HG03442 (cell line): ENCODE measurements at regions not wholly inside any gene's neighbourhood (a gene's known extent, or its start where the extent isn't known, plus 50 kb on each side); places are given as distances from the start of the nearest gene placed in this dataset.
"Not testable (repeated sequence)": the region's sequence is repeated elsewhere in the genome, so short reads cannot be mapped to it uniquely, and the experiment has no call there.

ENCODE experiments used
- ATAC-seq: cut with Tn5 transposase; IDR thresholded peaks from one replicate; pipeline ENCODE4 v1.9.1; 2021; ENCODE audit warnings: mild to moderate bottlenecking, moderate library complexity; ENCODE audit not compliant: unreplicated experiment

DNA sequence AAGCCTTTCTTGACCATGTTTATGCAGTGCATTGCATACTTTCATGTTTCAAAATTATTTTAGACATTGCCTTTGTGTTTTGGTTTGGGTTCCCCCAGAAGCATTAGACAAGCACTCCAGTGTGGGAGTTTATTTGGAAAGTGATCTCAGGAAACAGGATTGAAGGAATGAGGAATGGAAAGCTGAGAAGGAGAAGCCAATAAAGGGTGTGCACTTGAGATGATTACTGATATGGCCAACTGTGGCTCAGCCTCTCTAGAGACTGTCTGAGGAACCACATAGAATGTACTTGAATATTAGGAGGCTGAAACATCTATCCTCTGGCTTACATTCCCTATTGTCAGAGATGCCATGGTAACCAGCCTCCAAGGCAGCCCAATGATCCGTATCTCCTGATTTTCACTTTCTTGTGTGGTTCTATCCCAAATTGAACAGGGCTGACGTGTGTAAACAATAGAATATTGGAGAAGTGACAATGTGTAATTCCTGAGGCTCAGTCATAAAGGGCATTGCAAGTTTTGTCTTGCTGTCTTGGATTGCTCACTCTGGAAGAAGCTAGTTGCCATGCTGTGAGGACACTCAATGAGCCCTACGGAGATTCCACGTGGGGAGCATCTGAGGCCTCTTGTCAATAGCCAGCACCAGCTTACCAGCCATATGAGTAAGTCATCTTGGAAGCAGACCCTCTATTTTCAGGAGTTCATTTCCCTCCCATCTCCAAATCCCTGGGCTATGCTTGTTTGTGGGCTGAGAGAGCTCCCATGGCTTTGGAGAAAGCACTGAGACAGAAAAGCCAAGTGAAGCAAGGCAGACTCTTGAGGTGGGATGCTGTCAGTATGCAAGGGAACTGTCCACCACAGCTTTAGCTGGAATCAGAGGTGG is 84.7 kb downstream of the SCN11A start:
- no peak for ATAC-seq

- ATAC-seq: no peak
These were observed 87.1 kb downstream of the SCN11A start for GRCh38 chr3:38964646-38965045.

- ATAC-seq: no peak
These were observed 87.5 kb downstream of the SCN11A start for GRCh38 chr3:38964204-38964603.

DNA sequence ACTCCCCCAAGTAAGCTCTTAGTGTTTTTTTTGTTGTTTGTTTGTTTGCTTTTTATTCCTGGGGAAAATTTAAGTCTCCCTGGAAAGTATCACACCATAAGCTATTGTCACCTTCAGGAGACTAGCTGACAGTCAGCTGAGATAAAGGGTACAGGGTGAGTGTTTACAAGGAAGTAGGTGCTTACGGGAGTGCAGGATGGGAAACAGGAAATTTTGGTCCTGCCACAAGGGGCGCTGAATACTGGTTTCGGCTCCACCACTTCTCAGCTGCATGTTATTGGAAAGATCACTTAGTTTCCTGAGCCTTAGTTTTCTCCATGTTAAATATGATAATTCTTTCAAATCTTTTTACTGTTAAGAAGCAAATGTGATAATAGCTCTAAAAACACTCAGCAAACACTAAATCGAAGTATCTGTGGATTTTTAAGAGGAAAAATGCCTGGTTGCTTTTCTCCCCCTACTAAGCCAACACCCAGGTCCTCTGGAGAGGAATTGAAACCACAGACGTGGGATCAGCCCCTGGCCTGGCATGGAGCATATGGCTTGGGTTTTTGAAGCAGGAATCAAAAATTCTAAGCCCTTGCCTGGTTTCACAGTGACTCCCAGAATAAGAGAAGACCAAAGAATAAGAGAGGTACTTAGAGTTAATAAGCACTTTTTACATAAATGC is 90.7 kb downstream of the SCN11A start:
- no peak for ATAC-seq

DNA sequence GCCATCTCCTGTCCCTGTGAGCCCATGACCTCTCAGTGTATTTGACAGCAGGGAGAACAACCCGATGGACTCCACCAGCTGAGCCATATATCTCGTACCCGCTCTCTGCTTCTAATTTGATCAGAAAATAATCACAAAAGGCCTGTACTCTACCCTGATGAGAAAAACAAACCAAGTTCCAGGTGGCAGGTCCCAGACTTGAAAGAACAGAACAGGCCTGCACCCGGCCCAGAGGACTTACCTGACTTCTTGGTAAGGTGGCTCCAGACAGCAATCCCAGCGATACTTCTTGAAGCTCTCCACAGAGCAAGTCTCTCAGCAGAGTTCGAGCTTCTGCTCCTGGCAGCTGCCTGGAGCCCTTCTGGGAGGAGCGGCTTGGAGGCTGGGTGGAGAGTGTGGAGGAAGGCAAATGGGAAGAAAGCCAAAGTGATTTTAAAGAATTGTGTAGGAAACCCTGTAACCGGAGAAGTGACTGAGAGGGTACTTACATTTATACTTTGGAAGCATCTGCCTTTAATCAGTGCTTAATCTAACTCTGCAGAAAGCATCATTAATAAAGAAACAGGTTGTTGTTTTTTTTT is 91.6 kb downstream of the SCN11A start:
- no peak for ATAC-seq

DNA sequence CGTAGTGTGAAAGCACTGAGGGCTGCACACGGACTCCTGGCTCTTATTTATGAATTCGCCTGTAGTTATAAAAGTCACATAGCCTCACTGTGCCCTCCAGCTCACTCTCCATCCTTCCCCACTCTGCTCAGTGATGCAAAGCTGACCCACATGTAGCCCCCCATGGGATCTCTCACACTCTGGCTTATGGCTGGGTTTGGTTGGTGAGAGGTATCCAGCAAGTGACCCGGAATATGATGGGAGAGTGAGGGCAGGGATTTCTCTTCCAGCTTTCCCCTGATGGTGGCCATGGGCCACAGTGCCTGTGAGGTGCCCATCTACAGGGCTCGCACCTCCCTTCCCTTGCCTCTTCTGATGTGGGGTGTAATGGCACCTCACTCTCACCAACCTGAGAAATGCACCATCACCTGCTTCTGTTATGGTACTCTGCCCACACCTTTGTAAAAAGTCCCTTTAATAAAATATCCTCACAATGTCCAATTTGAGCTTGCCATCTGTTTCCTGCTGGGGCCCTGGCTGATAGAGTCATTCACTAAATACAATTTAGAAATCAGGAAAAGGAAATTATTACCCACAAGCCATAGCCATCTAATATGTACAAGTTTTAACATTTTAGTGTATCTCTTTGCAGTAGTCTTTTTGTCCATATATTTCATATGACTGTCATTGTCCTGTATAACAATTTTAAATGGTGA is 93.6 kb downstream of the SCN11A start:
- no peak for ATAC-seq

- ATAC-seq: no peak
These were observed 94.4 kb downstream of the SCN11A start for GRCh38 chr3:38957296-38957695.

- ATAC-seq: no peak
These were observed 99.0 kb downstream of the SCN11A start for GRCh38 chr3:38952721-38953120.

DNA sequence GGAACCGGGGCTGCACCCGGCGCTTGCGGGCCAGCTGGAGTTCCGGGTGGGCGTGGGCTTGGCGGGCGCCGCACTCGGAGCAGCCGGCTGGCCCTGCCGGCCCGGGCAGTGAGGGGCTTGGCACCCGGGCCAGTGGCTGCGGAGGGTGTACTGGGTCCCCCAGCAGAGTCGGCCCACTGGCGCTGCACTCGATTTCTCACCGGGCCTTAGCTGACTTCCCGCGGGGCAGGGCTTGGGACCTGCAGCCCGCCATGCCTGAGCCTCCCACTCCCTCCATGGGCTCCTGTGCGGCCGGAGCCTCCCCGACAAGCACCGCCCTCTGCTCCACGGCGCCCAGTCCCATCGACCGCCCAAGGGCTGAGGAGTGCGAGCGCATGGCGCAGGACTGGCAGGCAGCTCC is 100.6 kb downstream of the SCN11A start:
- ATAC-seq: not testable (repeated sequence)

- ATAC-seq: no peak
These were observed 101.2 kb downstream of the SCN11A start for GRCh38 chr3:38950581-38950980.

- ATAC-seq: no peak
These were observed 101.8 kb downstream of the SCN11A start for GRCh38 chr3:38949994-38950393.

DNA sequence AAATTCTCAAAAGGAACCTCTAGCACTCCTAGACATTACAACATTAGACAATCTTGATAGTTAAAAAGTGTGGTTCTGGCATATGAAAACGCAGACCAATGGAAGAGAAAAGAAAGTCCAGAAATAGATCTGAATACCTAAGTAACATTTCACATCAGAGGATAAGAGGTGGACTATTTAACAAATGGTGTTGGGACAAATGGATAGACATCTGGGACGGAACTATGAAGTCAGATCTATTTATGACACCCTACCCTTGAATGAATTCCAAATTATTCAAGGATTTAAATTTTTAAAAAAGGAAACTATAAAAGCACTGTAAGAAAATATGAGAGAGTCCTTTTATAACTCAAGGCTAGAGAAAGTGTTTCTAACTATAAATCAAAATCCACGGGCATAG is 111.3 kb downstream of the SCN11A start:
- no peak for ATAC-seq

DNA sequence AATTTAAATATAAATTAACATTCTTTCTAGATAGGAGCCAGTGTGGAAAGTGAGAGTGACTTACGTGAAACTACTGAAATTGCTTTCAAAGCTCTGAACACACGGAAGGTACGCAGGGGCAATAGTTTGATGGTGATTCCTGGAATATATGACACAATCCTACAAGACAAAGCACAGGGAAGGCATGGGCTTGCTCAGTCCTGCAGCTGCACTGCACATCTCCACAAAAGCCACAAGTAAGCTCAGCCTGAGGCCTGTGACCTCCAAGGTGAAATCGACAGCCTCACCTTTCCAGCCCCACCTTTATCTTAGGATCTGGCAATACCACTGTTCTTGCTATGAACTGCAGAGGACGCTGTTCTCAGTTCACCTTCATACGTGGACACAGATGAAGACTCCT is 109.3 kb upstream of the SCN10A start:
- ATAC-seq: no peak

GRCh38 chr3:38916706-38917105 is 100.7 kb upstream of the SCN10A start:
- ATAC-seq: no peak

DNA sequence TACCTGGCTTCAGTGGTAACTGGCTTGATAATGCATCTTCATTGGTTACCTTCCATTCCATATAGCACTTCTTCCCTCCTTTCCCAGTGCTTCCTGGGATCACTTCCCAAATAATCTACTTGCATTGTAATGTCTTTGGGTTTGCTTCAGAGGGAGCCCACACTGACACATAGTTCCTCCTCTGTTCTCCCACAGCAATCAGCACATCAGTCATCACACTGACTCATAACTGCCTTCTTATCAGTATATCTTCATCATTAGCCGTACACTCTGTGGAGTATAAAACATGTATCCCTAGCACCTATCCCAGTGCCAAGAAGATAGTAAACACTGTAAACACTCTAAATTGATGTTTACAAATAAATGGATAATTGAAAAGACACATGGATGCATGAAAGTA is 91.4 kb upstream of the SCN10A start:
- ATAC-seq: no peak

DNA sequence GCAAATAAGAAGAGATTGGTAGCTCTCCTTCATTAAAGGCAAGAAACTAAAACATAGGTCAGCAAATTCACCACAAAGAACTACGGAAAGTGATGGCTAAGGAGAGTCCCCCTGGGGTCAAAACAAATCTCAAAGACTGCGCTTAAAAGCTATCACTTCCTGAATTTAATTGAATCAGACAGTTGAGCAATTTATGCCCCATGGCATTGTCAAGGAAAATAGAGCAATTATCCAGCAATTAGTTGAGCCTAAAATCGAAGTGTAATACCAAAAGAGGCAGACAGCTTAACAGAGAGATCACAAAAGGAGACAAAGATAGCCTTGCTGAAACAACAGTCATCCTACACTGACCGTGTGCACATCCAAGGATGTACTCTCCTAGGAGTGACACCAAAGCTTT is 74.4 kb upstream of the SCN10A start:
- ATAC-seq: no peak

DNA sequence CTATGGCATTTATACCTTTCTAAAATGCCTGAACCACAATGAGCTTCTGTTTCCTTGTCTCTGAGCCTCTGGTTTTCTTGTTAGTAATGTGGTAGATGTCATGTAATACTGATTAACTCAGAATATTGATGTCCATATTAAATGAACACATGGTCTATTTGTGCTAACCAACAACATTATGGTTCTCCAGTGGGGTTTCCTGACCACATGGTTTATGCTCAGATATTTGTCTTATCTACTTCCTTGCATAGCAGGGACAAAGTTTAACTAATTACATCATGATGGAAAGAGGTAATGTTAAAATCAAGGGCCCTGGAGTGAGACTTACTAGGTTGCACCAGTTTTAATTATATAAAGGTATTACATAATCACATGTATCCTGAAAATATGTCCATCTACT is 62.6 kb upstream of the SCN10A start:
- ATAC-seq: no peak
